Suppressor macrophage treated with lipopolysaccharide for 1 hour (primary cell): ENCODE measurements at regions not wholly inside any gene's neighbourhood (a gene's known extent, or its start where the extent isn't known, plus 50 kb on each side); places are given as distances from the start of the nearest gene placed in this dataset.
A peak's percentile ranks its signal among the peaks of the same experiment; 100 is the strongest.

Experiments used
- DNase-seq, 3 donors: peaks; one replicate each; pipeline ENCODE4 v3.0.0-alpha.2; 2020 to 2022

DNA sequence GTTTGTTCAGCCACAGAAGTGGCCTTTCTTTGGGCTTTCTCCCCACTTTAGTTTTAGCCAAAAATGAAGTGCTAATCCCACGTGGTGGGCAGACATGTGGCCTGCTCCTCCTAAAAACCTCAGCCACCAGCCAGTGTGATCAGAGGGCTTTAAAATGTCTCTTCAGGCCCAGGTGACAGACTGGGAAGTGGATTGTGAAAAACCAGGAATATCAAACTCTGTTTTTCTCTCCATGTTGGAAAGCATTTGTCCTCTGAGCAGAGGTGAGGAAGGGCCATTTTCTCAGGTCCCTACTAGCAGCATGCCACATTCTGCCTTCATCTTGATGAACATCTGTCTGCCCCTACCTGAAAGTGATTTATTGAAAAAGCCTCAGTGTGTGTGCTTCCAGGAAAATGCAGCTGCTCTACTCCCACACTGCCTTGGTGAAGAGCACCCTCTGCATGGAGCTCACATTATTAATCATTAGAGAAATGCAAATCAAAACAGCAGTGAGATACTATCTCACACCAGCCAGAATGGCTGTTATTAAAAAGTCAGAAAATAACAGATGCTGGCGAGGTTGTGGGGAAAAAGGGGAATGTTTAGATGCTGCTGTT, 181.2 kb upstream of the DMAC1 start:
- no peak for DNase-seq

GRCh38 chr9:7980041-7980440, 180.5 kb upstream of the DMAC1 start:
- DNase-seq = no peak

DNA sequence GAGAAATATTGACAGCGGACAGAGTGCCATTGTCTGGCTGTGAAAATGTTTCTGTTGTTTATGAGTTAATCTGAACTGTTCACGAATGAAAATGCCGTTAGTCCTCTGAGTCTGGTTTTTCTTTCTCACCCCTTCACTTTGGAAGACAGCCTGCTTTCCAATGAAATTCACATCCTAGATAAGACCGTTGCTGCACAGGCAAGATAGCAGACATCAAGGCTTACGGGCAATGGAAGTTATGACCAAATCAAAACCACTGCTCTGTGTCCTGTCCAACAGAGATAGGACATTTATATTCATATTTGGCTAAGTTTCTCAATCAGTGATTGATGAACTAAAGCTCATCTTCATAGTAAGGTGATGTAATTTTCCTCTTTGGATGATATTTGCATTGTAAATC, 180.0 kb upstream of the DMAC1 start:
- DNase-seq = no peak

- DNase-seq = no peak
Observed at GRCh38 chr9:7977586-7977985, 178.0 kb upstream of the DMAC1 start.

- DNase-seq = no peak
Observed at GRCh38 chr9:7976856-7977255, 177.3 kb upstream of the DMAC1 start.

GRCh38 chr9:7976167-7976755, 176.7 kb upstream of the DMAC1 start:
- peak; percentile 60 to 68 (median 67) for DNase-seq

DNA sequence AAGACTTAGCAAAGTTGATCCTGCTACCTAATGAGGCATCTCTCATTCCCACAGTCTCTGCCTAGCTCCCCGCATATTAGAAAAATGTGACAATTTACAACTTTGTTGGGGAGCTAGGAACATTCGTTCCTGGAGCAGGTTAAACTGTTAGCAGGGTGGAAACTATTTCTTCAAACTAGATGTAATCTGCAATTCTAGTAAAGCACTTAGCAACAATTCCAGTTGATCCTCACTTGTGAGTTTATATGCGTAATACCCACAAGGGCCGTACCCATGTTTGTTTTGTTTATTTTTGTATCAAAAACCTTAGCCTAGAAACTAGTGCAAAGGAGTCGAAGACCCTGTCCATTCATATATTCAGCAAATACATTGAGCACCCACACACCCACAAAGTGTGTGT, 175.8 kb upstream of the DMAC1 start:
- DNase-seq = no peak

DNA sequence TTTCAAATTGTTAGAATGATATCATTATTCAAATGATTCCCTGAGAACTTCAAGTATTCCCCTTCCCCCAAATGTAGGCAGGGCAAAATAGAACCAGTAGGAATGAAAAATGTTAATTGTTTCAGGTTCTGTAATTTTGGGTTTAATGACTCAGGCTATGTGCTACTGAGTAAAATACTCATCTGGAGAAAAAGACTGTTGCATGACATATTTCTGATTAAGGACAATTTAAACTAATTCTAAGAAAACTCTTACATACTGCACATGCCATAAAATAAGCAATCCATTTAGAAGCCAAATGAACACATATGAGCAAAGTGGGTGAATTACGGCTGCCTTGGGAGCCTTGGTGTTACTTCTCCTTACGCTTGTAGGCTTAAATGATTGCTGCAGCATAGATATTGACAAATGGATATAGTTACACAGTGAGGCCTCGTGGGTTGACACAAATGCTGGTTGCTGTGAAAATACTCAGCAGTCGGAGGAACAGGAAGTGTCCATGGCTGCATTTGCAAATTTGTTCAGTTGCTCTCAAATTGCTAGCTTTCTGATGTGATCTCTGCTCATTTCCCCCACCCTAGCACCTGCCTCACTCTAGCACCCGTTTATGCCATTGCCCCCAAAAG, 174.9 kb upstream of the DMAC1 start:
- peak; percentile 44 to 60 (median 54) for DNase-seq

GRCh38 chr9:7973123-7973522, 173.5 kb upstream of the DMAC1 start:
- no peak for DNase-seq

- DNase-seq = no peak
Observed at GRCh38 chr9:7970681-7971330, 171.2 kb upstream of the DMAC1 start.

GRCh38 chr9:7968687-7969086, 169.1 kb upstream of the DMAC1 start:
- DNase-seq = no peak

- DNase-seq = no peak
Observed at GRCh38 chr9:7967851-7968250, 168.3 kb upstream of the DMAC1 start.

DNA sequence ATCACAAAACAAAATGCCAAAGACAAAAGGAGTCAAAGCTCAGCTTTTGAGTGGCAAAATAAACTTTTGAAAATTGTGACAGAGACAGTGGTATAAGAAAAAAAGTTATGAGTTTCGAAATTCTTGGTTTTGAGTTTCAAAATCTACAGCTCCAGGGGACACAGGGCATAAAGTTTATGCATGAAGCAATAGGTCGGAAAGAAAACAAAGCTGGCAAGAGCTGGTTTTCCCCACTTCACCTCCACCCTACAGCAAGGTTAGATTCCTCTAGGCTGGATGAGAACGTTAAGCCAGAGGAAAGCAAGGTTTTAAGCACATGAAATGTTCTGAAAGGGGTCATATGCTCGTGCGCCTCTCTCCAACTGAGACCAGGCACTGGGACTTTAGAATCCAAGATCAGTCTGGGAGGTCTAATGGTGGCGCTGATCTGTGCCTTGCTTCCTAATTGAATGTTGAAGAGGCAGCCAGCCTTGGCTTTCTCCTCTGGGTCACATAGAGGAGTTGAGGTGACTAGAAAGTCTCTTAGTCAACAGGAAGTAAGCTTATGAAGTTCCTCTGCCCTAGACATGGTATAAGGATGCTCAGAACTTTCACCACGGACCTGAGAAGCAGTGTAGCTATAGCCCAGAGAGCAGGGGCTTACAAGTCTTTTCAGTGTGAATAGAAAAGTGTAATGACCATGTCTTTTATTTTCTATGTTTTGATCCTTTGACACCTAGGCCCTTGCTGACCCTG, 167.7 kb upstream of the DMAC1 start:
- peak; percentile 10 to 41 (median 39) for DNase-seq

- no peak for DNase-seq
Observed at GRCh38 chr9:7965063-7965462, 165.5 kb upstream of the DMAC1 start.

- DNase-seq = no peak
Observed at GRCh38 chr9:7963026-7963425, 163.4 kb upstream of the DMAC1 start.

- DNase-seq = no peak
Observed at GRCh38 chr9:7961076-7961475, 161.5 kb upstream of the DMAC1 start.

DNA sequence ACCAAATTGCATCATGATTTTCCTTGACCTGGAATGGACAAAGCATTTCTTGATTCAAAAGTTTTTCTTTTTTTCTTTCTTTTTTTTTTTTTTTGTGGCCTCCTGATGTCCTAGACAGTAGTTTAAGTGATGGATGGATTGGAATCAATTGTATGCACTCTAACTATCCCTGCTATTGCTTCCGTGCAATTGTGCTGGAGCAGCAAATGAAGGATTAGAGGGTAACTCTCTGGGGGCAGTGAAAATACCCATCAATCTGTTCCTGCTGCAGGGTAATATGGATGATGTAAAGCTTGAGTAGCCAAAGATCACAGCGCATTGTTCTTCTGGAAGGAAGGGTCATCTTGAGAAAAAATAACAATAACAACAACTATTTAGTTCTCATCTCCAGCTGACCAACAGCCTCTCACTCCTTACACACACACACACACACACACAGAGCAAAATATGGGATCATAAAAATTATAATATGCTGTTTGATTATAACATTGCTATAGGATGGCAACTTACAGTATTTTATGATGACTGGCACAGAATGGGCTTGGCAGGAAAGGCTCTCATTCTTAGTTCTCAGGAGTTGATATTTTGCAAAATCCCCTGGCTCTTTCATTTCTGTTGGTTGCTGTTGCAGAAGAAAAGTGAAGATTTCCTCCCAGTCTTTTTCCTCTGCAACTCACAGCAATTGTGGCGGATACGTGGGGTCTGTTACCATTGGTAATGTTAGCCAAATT, 160.9 kb upstream of the DMAC1 start:
- no peak for DNase-seq

- DNase-seq = no peak
Observed at GRCh38 chr9:7957803-7958202, 158.2 kb upstream of the DMAC1 start.

- DNase-seq = no peak
Observed at GRCh38 chr9:7947577-7947976, 148.0 kb upstream of the DMAC1 start.

DNA sequence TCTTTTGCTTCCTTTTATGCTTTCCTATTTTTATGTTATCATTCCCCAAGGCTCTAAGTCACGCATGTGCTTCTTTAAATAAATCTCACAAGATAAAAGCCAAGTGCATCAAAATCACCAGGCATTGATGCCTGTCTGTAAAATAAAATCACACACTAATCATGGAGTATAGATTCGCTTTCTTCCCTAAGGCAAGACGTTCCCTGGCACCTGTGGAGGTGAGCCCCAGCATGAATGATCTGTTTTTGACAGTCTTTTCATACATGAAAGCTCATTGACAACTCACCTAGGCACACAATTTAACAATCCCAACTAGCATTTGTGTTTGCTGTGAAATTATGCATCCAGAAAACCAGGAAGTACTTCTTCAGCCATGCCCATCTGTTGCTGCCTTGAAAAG, 146.9 kb upstream of the DMAC1 start:
- no peak for DNase-seq

- DNase-seq = no peak
Observed at GRCh38 chr9:7944572-7944971, 145.0 kb upstream of the DMAC1 start.

GRCh38 chr9:7937761-7938491, 138.3 kb upstream of the DMAC1 start:
- no peak for DNase-seq
